OCI-LY3 (cell line): ENCODE measurements at regions not wholly inside any gene's neighbourhood (a gene's known extent, or its start where the extent isn't known, plus 50 kb on each side); places are given as distances from the start of the nearest gene placed in this dataset.

Source experiments
- CTCF ChIP-seq: fragments of 200-600, 300-600 bp; sonication (generic); IDR thresholded peaks from 2 replicates; pipeline ENCODE4 v1.5.1; 2014; ENCODE audit warnings: antibody characterized with exemption, low read length, low read depth
- EZH2phosphoT487 ChIP-seq: fragments of 200-600 bp; shearing (Covaris generic); IDR thresholded peaks from 2 replicates; pipeline ENCODE4 v1.6.1; 2018; ENCODE audit warnings: antibody characterized with exemption, mixed run types, low read depth

DNA sequence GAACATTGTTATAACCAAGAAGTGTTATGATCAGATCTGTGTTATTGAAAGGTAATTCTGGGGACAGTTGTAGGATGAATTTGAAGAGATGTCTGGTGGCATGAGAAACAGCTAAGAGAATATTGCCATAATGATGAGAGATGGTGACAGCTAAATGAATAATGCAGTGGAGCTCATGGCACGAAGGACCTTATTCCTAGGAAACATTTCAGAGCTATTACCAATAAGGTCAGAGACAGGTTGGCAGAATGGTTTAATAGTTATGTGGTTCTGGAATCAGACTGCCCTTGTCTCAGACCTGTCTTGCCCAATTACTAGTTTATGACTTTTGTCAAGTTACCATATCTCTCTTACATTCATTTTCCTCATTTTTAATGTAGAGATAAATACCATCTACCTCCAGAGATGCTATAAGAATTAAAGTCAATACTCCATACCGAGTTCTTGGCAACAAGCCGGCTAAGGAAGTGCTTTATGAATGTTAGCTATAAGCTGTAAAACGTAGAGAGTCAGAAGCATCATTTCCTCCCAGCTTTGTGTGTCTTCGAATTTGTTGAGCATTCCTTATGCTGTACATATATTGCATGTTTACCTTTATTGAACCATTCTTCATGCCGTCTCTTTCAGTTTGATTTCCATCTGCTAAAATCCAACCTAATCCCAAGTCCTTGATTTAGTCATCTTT is 73.6 kb upstream of the COL5A2 start:
- TF ChIP-seq CTCF: no peak
- TF ChIP-seq EZH2phosphoT487: no peak
